ENCODE measurements at regions not wholly inside any gene's neighbourhood (a gene's known extent, or its start where the extent isn't known, plus 50 kb on each side); places are given as distances from the start of the nearest gene placed in this dataset.

DNA sequence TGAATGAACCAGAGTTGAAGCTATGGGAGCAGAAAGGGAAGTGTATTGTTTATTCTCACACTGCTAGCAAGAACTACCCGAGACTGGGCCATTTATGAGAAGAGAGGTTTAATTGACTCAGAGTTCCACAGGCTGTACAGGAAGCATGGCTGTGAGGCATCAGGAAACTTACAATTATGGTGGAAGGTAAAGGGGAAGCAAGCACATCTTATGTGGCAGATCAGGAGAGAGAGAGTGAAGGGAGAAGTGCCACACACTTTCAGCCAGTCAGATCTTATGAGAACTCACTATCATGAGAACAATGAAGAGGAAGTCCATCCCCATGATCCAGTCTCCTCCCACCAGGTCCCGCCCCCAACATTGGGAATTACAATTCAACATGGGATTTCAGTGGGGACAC lies 383.2 kb upstream of the SLC14A2 start:
- ATAC-seq (no peak), DNase-seq (no peak)
- intact Hi-C loops (cut with DNase I) = no loop called here
- Histone ChIP-seq H3K4me3 (no peak overlapping the region), H3K36me3 (no peaks in the 10 kb centered on the region), H3K27me3 (ENCODE audit: low read depth) (no peaks in the 10 kb centered on the region), H3K4me1 (no peaks in the 10 kb centered on the region), H3K27ac (no peak overlapping the region), H3K9me3 (no peaks in the 10 kb centered on the region)
- TF ChIP-seq CTCF (IDR thresholded peaks at IDR 0.05) = no peak

DNA sequence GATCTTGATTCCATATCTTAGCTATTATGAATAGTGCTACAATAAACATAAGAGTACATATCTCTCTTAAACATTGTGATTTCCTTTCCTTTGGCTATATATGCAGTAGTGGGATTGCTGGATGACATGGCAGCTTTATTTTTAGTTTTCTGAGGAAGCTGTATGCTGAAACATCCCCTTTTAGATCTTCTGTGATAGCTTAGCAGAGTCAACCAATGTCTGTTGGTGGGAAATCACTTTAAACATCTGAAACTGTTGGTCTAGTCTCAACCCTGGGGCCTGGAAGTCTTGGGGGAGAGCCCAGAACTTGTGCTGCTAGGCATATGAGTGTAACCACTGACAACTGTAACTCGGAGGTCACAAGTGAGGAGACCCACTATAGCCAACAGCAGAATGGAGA lies 378.6 kb upstream of the SLC14A2 start:
- DNase-seq = no peak
- TF ChIP-seq CTCF (IDR thresholded peaks at IDR 0.05) = no peak
- H3K4me3 ChIP-seq = no peak overlapping the region
- H3K27ac ChIP-seq = no peak overlapping the region
- ATAC-seq = no peak
- no peaks in the 10 kb centered on the region for H3K9me3 ChIP-seq
- intact Hi-C loops (cut with DNase I) = no loop called here
- H3K36me3 ChIP-seq = no peaks in the 10 kb centered on the region
- H3K27me3 ChIP-seq (ENCODE audit: low read depth) = no peaks in the 10 kb centered on the region
- H3K4me1 ChIP-seq = no peaks in the 10 kb centered on the region

DNA sequence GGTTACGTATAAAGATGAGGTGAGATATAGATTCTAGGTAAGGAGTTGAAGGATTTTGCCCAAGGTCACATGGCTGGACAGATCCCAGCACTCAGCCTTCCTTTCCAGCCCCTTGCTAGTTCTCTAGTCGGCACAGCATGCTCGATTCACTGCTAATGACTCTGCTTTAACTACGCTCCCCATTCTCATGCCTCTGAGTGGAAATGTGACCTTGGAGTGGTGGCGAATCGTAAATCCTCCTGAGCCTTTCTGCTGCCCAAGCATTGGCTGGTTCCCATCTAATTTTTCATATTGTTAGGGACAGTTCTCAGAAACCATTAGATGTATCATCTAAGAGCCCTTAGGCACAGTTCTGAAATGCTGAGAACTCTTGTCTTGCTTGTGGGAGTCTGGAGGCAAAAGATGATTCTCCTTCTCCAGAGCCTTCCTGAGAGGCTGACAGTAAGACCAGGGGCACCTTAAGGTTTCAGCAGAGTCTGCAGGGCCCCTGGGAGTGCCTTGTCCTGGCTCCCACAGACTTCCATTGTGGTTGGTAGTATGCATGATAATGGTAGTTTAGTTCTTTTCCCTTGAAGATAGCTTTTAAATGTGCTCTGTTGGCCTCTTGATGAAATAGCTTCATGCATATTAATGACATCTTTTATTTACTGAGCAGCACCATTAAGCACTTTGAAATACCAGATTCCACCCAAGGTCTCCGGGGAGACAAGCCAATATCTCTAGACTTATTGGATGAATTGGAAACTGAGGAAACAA lies 377.8 kb upstream of the SLC14A2 start:
- no peak for ATAC-seq

GRCh38 chr18:45241271-45241670 lies 374.0 kb upstream of the SLC14A2 start:
- Histone ChIP-seq H3K27ac (no peak overlapping the region), H3K36me3 (no peaks in the 10 kb centered on the region), H3K27me3 (ENCODE audit: low read depth) (no peaks in the 10 kb centered on the region), H3K9me3 (no peaks in the 10 kb centered on the region), H3K4me3 (no peak overlapping the region), H3K4me1 (no peaks in the 10 kb centered on the region)
- no peak for TF ChIP-seq CTCF (IDR thresholded peaks at IDR 0.05)
- ATAC-seq (no peak), DNase-seq (no peak)
- intact Hi-C loops (cut with DNase I) = no loop called here

More for the DNA sequence above, 377.8 kb upstream of the SLC14A2 start:
- H3K27me3 ChIP-seq (ENCODE audit: low read depth) = no peaks in the 10 kb centered on the region
- H3K4me3 ChIP-seq = no peak overlapping the region
- H3K9me3 ChIP-seq = no peaks in the 10 kb centered on the region
- H3K27ac ChIP-seq = no peak overlapping the region
- TF ChIP-seq CTCF (IDR thresholded peaks at IDR 0.05) = no peak
- DNase-seq = no peak
- H3K4me1 ChIP-seq = no peaks in the 10 kb centered on the region
- no peaks in the 10 kb centered on the region for H3K36me3 ChIP-seq
- intact Hi-C loops (cut with DNase I) = no loop called here

GRCh38 chr18:45241982-45242565 lies 373.2 kb upstream of the SLC14A2 start:
- Histone ChIP-seq H3K4me1 (no peaks in the 10 kb centered on the region), H3K27ac (no peak overlapping the region), H3K4me3 (no peak overlapping the region), H3K36me3 (no peaks in the 10 kb centered on the region), H3K9me3 (no peaks in the 10 kb centered on the region), H3K27me3 (ENCODE audit: low read depth) (no peaks in the 10 kb centered on the region)
- no peak for ATAC-seq
- intact Hi-C loops (cut with DNase I) = no loop called here
- no peak for DNase-seq
- TF ChIP-seq CTCF (IDR thresholded peaks at IDR 0.05) = no peak
